Lower leg skin (tissue), 3 donors: ENCODE measurements at regions not wholly inside any gene's neighbourhood (a gene's known extent, or its start where the extent isn't known, plus 50 kb on each side); places are given as distances from the start of the nearest gene placed in this dataset.

Experiments used
- CTCF ChIP-seq, 3 donors: fragments of 450-650 bp; IDR thresholded peaks; one replicate each; pipeline ENCODE4 v1.5.1; 2016; ENCODE audit warnings: antibody characterized with exemption in 3 of 3, mild to moderate bottlenecking in 3 of 3, moderate library complexity in 2 of 3
- POLR2A ChIP-seq, 2 donors: fragments of 450-650 bp; IDR thresholded peaks; one replicate each; pipeline ENCODE4 v1.6.1; 2016 to 2017; ENCODE audit warnings: antibody characterized with exemption in 2 of 2, mild to moderate bottlenecking in 1 of 2, moderate library complexity in 1 of 2

DNA sequence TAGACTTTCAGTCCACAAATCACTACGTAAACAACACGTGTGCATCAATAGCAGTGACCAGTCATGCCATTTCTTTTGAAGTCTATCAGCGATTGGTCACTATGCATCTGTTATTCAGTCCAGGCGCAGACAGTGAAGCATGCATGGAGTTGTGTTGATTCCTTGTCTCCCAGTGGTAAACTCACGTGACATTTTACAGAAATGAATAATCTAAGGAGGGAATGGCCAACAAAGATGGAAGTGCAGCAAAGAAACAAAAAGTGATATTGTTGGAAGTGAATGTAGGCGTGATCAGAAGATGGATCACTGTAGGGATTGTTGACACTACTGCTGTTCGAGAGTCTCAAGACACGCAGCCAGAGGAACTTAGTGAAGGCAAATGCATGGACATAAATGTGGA, 317.8 kb upstream of the MGAT5 start:
- TF ChIP-seq CTCF (IDR thresholded peaks at IDR 0.05) = no peak
- no peak for TF ChIP-seq POLR2A (IDR thresholded peaks at IDR 0.05)
